ENCODE measurements at regions not wholly inside any gene's neighbourhood (a gene's known extent, or its start where the extent isn't known, plus 50 kb on each side); places are given as distances from the start of the nearest gene placed in this dataset.

- no peak overlapping the region for H3K4me3 ChIP-seq (ENCODE audit: low read length)
- H3K4me2 ChIP-seq (ENCODE audit: low read length), result no peak overlapping the region
- no peaks in the 10 kb centered on the region for H3K4me1 ChIP-seq (ENCODE audit: low read length)
- no peaks in the 10 kb centered on the region for H3K27me3 ChIP-seq (ENCODE audit: low read depth, low read length)
- no peak overlapping the region for H3K27ac ChIP-seq (ENCODE audit: low read length)
- H3K9ac ChIP-seq (ENCODE audit: low read length), result no peak overlapping the region
- H3K9me3 ChIP-seq (ENCODE audit: insufficient read depth, low read length), result no peaks in the 10 kb centered on the region
- H3K79me2 ChIP-seq (ENCODE audit: low read length), result no peaks in the 10 kb centered on the region
- H3K36me3 ChIP-seq (replicated peaks; ENCODE audit: low read depth, low read length), result no peaks in the 10 kb centered on the region
- H4K20me1 ChIP-seq (ENCODE audit: insufficient read depth, low read length), result no peaks in the 10 kb centered on the region
- no peak for TF ChIP-seq CTCF (IDR thresholded peaks at IDR 0.05; ENCODE audit: low read depth, low read length)
- TF ChIP-seq EZH2phosphoT487 (IDR thresholded peaks at IDR 0.05; ENCODE audit: low read depth), result no peak
- no peak overlapping the region for H2AFZ ChIP-seq (ENCODE audit: low read depth, low read length)
These were observed 209.4 kb downstream of the LRIG3 start for GRCh38 chr12:58710901-58711300.

GRCh38 chr12:58711974-58712373 is 208.3 kb downstream of the LRIG3 start:
- Histone ChIP-seq H2AFZ (ENCODE audit: low read depth, low read length) (no peak overlapping the region), H4K20me1 (ENCODE audit: insufficient read depth, low read length) (no peaks in the 10 kb centered on the region), H3K4me3 (ENCODE audit: low read length) (no peak overlapping the region), H3K27ac (ENCODE audit: low read length) (no peak overlapping the region), H3K4me1 (ENCODE audit: low read length) (no peaks in the 10 kb centered on the region), H3K36me3 (replicated peaks; ENCODE audit: low read depth, low read length) (no peaks in the 10 kb centered on the region), H3K9ac (ENCODE audit: low read length) (no peak overlapping the region), H3K79me2 (ENCODE audit: low read length) (no peaks in the 10 kb centered on the region), H3K9me3 (ENCODE audit: insufficient read depth, low read length) (no peaks in the 10 kb centered on the region), H3K4me2 (ENCODE audit: low read length) (no peak overlapping the region), H3K27me3 (ENCODE audit: low read depth, low read length) (no peaks in the 10 kb centered on the region)
- no peak for TF ChIP-seq EZH2phosphoT487 (IDR thresholded peaks at IDR 0.05; ENCODE audit: low read depth)
- no peak for TF ChIP-seq CTCF (IDR thresholded peaks at IDR 0.05; ENCODE audit: low read depth, low read length)

- Histone ChIP-seq H3K79me2 (ENCODE audit: low read length) (no peaks in the 10 kb centered on the region), H3K9ac (ENCODE audit: low read length) (no peak overlapping the region), H3K27me3 (ENCODE audit: low read depth, low read length) (no peaks in the 10 kb centered on the region), H3K9me3 (ENCODE audit: insufficient read depth, low read length) (no peaks in the 10 kb centered on the region), H2AFZ (ENCODE audit: low read depth, low read length) (no peak overlapping the region), H3K27ac (ENCODE audit: low read length) (no peak overlapping the region), H3K4me2 (ENCODE audit: low read length) (no peak overlapping the region), H3K4me3 (ENCODE audit: low read length) (no peak overlapping the region), H3K36me3 (replicated peaks; ENCODE audit: low read depth, low read length) (no peaks in the 10 kb centered on the region), H3K4me1 (ENCODE audit: low read length) (no peaks in the 10 kb centered on the region), H4K20me1 (ENCODE audit: insufficient read depth, low read length) (no peaks in the 10 kb centered on the region)
- TF ChIP-seq EZH2phosphoT487 (IDR thresholded peaks at IDR 0.05; ENCODE audit: low read depth) (no peak), CTCF (IDR thresholded peaks at IDR 0.05; ENCODE audit: low read depth, low read length) (no peak)
These were observed 207.3 kb downstream of the LRIG3 start for GRCh38 chr12:58712976-58713375.

- no peak overlapping the region for H2AFZ ChIP-seq (ENCODE audit: low read depth, low read length)
- H3K79me2 ChIP-seq (ENCODE audit: low read length), result no peaks in the 10 kb centered on the region
- no peak overlapping the region for H3K9ac ChIP-seq (ENCODE audit: low read length)
- H3K4me3 ChIP-seq (ENCODE audit: low read length), result no peak overlapping the region
- TF ChIP-seq EZH2phosphoT487 (IDR thresholded peaks at IDR 0.05; ENCODE audit: low read depth) (no peak), CTCF (IDR thresholded peaks at IDR 0.05; ENCODE audit: low read depth, low read length) (no peak)
- H3K36me3 ChIP-seq (replicated peaks; ENCODE audit: low read depth, low read length), result no peaks in the 10 kb centered on the region
- no peak overlapping the region for H3K27ac ChIP-seq (ENCODE audit: low read length)
- no peak overlapping the region for H3K4me2 ChIP-seq (ENCODE audit: low read length)
- H3K9me3 ChIP-seq (ENCODE audit: insufficient read depth, low read length), result no peaks in the 10 kb centered on the region
- no peaks in the 10 kb centered on the region for H3K4me1 ChIP-seq (ENCODE audit: low read length)
- no peaks in the 10 kb centered on the region for H3K27me3 ChIP-seq (ENCODE audit: low read depth, low read length)
- no peaks in the 10 kb centered on the region for H4K20me1 ChIP-seq (ENCODE audit: insufficient read depth, low read length)
These were observed 201.1 kb downstream of the LRIG3 start for GRCh38 chr12:58719161-58719560.
